NCI-H1694 (cell line): ENCODE measurements at regions not wholly inside any gene's neighbourhood (a gene's known extent, or its start where the extent isn't known, plus 50 kb on each side); places are given as distances from the start of the nearest gene placed in this dataset.

ENCODE experiments used
- DNase-seq: peaks from one replicate; lab custom pipeline; 2025; lab: John Stamatoyannopoulos, UW

DNA sequence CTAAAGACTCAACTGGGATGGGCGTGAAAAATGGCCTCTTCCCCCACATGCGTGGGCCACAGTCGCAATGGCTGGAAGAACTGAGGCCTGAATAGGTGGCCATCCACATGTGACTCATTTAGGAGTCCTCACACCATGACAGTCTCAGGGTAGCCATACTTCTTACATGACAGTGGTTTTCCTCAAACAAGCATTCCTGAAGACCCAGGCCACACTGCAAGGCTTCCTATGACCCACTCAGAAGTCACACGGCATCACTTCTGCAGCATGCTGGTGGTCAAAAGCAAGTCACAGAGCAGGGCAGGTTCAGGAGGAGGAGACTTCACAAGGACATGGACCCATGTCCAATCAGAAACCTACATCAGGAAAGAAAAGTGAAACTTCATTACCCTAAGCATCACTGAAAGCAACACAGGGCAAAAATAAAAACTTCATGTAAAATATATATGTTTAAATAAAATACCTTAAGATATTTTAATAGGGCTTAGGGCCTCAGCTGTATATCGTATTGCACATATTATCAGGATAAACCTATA, 257.1 kb downstream of the OPA1 start:
- no peak for DNase-seq

DNA sequence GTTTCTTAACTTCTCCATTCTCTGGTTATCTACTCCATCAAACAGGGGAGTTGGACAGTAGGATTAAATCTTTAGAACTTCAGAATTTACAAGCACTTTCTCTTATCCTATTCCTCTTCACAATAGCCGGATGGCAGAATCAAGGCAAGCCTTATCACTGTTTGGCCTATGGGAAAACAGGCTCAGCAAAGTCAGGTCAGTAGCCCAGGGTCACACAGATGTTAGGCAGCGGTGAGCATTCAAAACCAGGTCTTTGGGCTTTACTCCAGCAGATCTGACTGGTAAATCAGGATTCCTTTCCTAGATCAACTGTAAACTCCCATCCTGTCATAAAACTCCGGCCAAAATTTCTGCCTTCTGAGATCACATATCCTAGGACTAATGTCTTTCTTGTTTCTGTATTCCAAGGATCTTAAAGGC, 258.4 kb downstream of the OPA1 start:
- DNase-seq: no peak

DNA sequence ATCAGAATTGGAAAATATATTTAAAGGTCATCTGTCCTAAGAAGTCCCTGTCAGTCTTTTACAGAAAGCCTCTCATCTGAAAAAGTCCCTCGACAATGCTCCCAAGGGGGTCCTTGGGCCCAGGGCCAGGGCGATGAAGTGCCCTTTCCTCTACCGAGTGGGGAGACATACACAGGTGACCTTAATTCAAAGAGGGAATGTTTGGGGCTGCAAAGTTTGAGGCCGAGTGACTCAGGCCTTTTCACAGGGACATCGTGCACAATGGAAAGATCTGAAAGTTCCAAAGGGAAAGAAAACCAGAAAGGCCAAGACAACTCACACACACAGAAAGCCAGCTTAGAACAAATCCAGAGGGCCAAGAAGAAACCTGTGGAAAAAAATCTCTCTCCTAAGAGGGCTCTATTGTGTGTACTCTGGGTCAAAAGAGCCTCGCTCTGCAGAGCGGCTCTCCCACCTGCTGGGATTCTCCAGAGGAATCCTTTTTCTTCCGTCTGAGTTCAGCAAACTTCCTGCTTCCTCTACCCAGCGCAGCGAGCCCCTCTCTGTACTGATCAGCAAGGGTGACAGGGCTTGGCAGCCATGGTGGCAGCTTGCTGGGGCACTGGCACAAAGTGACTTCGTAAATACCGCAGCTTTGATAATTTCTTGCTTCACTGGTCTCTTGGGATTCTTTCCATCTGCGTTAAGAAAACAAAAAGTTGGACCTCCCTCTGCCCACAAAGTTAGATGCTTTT, 259.1 kb downstream of the OPA1 start:
- DNase-seq: no peak

- DNase-seq: no peak
Measured at GRCh38 chr3:193852901-193853300, 259.9 kb downstream of the OPA1 start.

GRCh38 chr3:193853511-193854219, 260.7 kb downstream of the OPA1 start:
- DNase-seq: no peak

- DNase-seq: no peak
Measured at GRCh38 chr3:193857996-193858395, 265.0 kb downstream of the OPA1 start.

DNA sequence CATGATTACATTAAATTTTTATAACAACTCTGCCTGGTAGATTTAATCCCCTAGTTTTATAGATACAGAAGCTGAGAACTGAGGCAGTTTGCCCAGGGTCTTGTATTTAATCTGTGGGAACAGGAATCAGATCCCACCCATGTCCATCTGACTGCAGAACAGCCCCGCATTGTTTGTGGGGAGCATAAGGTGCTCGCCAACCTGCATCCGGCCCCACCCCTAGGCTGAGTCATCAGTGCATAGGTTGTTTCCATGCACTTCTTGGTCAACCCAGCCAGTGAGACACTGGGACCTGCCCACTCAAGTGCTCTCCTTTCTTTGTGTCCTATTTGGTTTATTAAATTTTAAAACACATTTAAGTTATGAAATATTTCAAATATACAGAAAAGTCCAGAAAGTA, 266.2 kb downstream of the OPA1 start:
- DNase-seq: no peak

GRCh38 chr3:193861012-193861411, 268.0 kb downstream of the OPA1 start:
- no peak for DNase-seq

GRCh38 chr3:193862843-193863242, 269.8 kb downstream of the OPA1 start:
- DNase-seq: no peak

GRCh38 chr3:193863657-193864357, 270.8 kb downstream of the OPA1 start:
- no peak for DNase-seq

DNA sequence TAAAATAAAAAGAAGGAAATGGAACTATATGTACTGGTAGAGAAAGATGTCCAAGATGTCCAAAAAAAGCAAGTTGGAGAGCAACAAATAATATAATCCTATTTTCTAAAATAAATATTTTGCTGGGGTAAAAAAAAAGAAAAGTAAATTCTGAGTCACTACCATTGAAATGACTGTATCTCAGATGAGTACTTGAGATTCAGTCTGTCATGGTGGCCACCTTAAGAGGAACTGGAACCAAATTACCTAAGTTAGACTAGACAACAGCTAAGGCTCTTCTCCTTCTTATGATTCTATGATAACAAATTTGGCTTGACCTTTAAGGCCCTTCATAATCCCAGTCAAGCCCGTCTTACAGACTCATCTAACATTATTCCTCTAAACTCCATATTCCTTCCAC, 270.6 kb upstream of the HES1 start:
- DNase-seq: no peak

DNA sequence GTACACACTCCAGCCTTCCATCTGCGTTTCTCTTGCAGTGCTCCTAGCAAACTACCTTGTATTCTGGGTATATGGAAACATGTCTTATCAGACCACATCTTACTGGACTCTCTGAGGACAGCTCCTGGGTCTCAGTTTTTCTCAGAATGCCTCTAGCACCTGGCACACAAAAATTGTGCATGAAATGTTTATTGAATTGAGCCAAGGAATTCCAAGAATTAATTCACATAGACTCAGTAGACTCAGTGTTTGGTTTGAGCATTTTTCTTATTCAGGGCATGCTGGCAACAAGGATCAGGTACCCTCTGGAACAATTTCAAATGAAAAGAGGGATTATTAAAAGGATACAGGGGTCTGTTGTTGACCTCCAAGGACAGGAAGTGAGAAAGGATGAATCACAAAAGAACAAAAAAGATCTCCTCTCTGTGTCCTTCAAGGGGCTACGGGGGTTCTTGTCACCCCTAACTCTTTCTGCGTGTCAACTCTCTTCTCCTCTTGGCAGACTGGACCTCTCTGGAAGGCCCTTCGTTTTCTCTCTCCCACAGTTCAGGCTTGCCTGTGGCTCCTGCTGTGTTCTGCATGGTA, 270.0 kb upstream of the HES1 start:
- no peak for DNase-seq

GRCh38 chr3:193868590-193868989, 267.4 kb upstream of the HES1 start:
- no peak for DNase-seq

DNA sequence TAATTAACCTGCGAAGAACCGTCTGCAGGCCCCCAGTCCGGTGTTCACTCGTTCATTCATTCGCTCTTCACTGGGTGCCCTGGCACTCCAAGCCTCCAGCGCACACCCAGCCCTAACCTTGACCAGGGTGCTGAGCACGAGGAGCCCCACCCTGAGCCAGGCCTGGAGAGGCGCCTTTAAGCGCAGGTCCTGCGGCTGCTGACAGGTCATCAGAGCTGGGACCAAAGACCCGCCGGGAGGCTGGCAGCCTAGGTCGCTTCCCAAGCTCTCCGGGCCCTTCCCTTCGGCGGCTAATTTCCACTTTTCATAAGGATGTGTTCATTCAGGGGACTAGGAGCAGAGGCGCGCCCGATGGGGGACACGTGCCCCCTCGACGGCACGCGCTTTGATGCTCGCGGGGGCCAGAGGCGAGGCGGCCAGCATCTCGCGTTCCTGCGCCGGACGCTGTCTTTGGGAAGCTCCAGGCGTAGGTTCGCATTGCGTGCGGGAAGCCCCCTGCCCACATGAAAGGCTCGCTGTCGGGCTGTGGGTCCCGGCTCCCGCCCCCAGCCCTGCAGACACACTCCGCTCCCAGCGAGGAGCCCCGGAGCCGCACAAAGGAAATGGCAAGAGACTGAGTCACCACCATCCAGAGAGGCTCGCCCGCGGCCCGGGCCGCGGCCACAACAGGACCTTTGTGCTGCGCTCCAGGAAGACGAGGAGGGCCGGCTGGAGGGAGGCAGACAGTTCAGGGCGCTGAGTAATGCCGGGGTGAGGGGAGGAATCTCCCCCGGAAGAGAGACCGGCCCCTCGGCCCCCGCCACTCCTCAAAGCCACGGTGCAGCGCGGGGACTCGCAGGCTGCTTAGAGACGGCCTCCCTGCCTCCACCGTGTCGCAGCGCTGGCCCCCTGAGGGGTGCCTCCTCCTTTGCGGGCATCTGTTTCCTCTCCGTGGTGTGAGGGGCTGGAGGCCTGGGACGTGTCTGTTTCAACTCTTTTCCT, 266.4 kb upstream of the HES1 start:
- DNase-seq: no peak

GRCh38 chr3:193870376-193871219, 265.4 kb upstream of the HES1 start:
- no peak for DNase-seq

- DNase-seq: no peak
Measured at GRCh38 chr3:193871220-193871485, 264.8 kb upstream of the HES1 start.

DNA sequence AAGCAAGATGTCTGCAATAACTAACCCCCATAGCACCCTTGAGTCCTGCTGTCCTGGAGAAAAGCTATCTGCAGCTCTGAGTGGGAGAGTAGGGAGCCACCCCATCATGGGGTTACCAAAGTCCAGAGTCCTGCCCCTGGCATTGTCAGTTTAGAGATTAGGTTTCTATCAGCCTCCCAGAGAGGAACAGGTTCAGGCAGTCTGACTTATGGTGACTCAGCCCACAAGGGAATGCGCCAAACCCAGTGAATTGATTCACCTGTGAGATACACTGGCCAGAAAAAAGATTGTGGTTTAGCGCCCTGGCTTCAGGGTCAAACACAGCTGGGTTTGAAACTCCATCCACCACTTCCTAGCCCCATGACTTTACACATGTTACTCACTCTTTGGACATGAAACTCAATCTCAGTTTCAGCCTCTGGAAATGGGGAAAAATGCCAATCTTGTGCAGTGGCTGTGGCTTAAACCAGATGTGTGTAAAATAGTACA, 263.6 kb upstream of the HES1 start:
- no peak for DNase-seq

DNA sequence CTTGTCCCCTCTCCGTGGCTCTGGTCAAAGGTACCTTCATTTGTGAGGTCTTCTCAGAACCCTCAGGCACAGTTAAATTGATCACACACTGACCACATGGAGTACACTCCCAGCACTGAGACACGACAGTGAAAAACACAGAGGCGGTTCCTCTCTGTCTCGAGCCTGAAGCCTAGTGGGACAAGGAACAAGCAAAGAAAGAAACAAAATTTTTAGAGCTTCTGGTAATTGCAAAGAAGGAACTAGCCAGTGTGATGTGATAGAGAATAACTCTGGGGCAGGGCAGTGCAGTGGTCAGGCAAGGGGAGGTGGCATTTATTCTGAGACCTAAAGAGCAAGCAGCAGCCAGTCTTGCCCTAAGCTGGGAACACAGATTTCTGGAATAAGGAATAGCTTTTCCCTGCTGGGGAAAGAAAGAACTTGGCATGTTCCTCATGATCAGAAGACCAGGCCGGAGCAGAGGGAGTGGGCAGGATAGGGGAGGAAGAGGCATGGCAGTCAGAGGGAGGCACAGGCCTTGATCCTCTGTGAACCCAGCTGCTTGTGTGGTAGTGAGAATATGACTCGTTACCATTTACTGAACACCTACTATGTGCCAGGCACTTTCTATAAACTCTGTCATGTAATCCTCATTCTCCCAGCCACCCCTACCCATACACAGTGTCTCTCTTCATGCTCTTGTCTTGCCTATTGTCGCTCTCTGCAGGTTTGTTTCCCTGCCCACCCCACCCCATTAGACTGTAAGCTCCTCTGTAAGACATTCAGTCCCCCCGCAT, 262.3 kb upstream of the HES1 start:
- no peak for DNase-seq

DNA sequence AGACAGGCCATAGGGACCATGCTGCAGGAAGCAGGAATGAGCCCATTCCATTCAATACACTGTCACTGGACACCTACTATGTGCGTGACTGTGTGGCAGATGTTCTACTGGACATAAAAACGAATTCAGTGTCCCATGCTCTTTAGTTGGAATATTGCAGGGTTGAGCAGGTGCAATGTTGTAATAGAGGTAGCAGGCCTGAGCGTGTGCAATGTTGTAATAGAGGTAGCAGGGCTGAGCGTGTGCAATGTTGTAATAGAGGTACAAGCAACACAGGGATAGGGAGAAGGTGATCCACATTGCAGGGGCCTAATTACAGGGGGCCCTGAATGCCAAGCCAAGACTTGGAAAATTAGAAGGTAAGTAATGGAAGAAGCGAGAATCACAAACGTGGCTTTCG, 261.4 kb upstream of the HES1 start:
- DNase-seq: no peak
